Panc1 (cell line): ENCODE measurements at regions not wholly inside any gene's neighbourhood (a gene's known extent, or its start where the extent isn't known, plus 50 kb on each side); places are given as distances from the start of the nearest gene placed in this dataset.

Source experiments
- ATAC-seq: fragments of 200-7000 bp; cut with Tn5 transposase; 2 replicates; pipeline ENCODE4 v1.9.1; 2020; ENCODE audit warnings: mild to moderate bottlenecking, moderate library complexity
- BruUV-seq: library from RNA; stranded (reverse); fragments of 400-500 nt; replicated peaks from 2 replicates; lab custom pipeline; 2021; lab: Mats Ljungman, UMichigan
- CTCF ChIA-PET: fragments of 300-600 bp; sonication (Branson Sonifier 250); formaldehyde crosslinking; loops from one replicate; lab custom pipeline; 2022; ENCODE audit warnings: antibody characterized with exemption; lab: Charles Lee
- POLR2A ChIA-PET: fragments of 300-600 bp; sonication (Branson Sonifier 250); formaldehyde crosslinking; loops from one replicate; lab custom pipeline; 2022; ENCODE audit warnings: antibody characterized with exemption; lab: Charles Lee
- DNase-seq: peaks from one replicate; pipeline ENCODE4 v3.0.0-alpha.2; 2010; ENCODE audit warnings: low read depth, low spot score
- H3K27ac ChIP-seq: 2 replicates; pipeline ENCODE4 v1.5.1; 2011; ENCODE audit warnings: mild to moderate bottlenecking, low read length, inconsistent platforms
- H3K27me3 ChIP-seq: fragments of 200-500 bp; sonication (Bioruptor generic); 2 replicates; pipeline ENCODE4 v1.6.0; 2014; ENCODE audit warnings: low read length, inconsistent platforms; ENCODE audit not compliant: control insufficient read depth, insufficient read depth
- H3K36me3 ChIP-seq: fragments of 200-500 bp; sonication (Bioruptor generic); 2 replicates; pipeline ENCODE4 v1.5.1; 2014; ENCODE audit warnings: inconsistent platforms, mild to moderate bottlenecking, low read length, moderate library complexity; ENCODE audit not compliant: control insufficient read depth, insufficient read depth
- H3K4me1 ChIP-seq: 2 replicates; pipeline ENCODE4 v1.5.1; 2011; ENCODE audit warnings: inconsistent platforms, mild to moderate bottlenecking, low read length, moderate library complexity; ENCODE audit not compliant: control insufficient read depth, insufficient read depth
- H3K4me3 ChIP-seq, 2 experiments: 2 replicates each; pipeline ENCODE4 v1.5.1; 2011 to 2012; ENCODE audit warnings: low read depth in 2 of 2, low read length in 2 of 2, mild to moderate bottlenecking in 2 of 2, inconsistent platforms in 1 of 2, moderate library complexity in 1 of 2
- H3K9me3 ChIP-seq: fragments of 200-500 bp; sonication (Bioruptor generic); 2 replicates; pipeline ENCODE4 v1.5.1; 2014; ENCODE audit warnings: low read depth, mild to moderate bottlenecking, inconsistent platforms, low read length, moderate library complexity; ENCODE audit not compliant: control insufficient read depth, insufficient read depth
- CTCF ChIP-seq: fragments of 450-650 bp; IDR thresholded peaks from 2 replicates; pipeline ENCODE4 v1.5.1; 2017; ENCODE audit warnings: mild to moderate bottlenecking
- POLR2AphosphoS5 ChIP-seq: IDR thresholded peaks from 2 replicates; pipeline ENCODE4 v1.6.1; 2012; ENCODE audit warnings: mild to moderate bottlenecking, low read depth, low read length, moderate library complexity
- REST ChIP-seq, 2 experiments: IDR thresholded peaks; 2 replicates each; pipeline ENCODE4 v1.6.1; 2011 to 2012; ENCODE audit warnings: low read depth in 2 of 2, control low read depth in 1 of 2, low read length in 1 of 2, mild to moderate bottlenecking in 1 of 2, moderate library complexity in 1 of 2; ENCODE audit not compliant: insufficient read depth in 1 of 2
- SIN3A ChIP-seq: IDR thresholded peaks from 2 replicates; pipeline ENCODE4 v1.6.1; 2012; ENCODE audit warnings: low read depth, mild to moderate bottlenecking, low read length, moderate library complexity, borderline replicate concordance; ENCODE audit not compliant: insufficient read depth
- TCF7L2 ChIP-seq: IDR thresholded peaks from 2 replicates; pipeline ENCODE4 v1.6.1; 2011; ENCODE audit warnings: mild to moderate bottlenecking, low read depth, low read length, inconsistent platforms
- in situ Hi-C: cut with HindIII; loops from 2 replicates; pipeline ENCODE4 v1.10.0; 2016; ENCODE audit warnings: low sequenced_read_pairs, low pct_unique_long_range_greater_than_20kb
- intact Hi-C: fragments of 100-400 bp; cut with micrococcal nuclease; formaldehyde crosslinking; loops from one replicate; pipeline ENCODE4 v1.10.0; 2022; ENCODE audit not compliant: unreplicated experiment

GRCh38 chr2:4152051-4152450, 448.7 kb downstream of the DCDC2C start:
- intact Hi-C loops (no loop called here), in situ Hi-C loops (no loop called here)
- Histone ChIP-seq H3K9me3 (peaks cover 8% of the 10 kb centered on the region), H3K4me1 (no peaks in the 10 kb centered on the region), H3K36me3 (no peaks in the 10 kb centered on the region), H3K27me3 (no peaks in the 10 kb centered on the region), H3K27ac (no peak overlapping the region), H3K4me3 (no peak overlapping the region)
- ChIA-PET POLR2A (no interaction called here), CTCF (no interaction called here)
- ATAC-seq (no peak), DNase-seq (no peak)
- BruUV-seq, result no TSS peak
- TF ChIP-seq SIN3A (no peak), REST (IDR thresholded peaks at IDR 0.05; ENCODE audit: insufficient read depth in 1 of 2, low read depth in 2 of 2, low read length in 1 of 2) (no peak), TCF7L2 (no peak), POLR2AphosphoS5 (no peak), CTCF (no peak)

- no peaks in the 10 kb centered on the region for H3K4me1 ChIP-seq
- in situ Hi-C loops, result no loop called here
- no peak for DNase-seq
- CTCF ChIA-PET, result no interaction called here
- no peak overlapping the region for H3K4me3 ChIP-seq
- intact Hi-C loops, result no loop called here
- ATAC-seq, result no peak
- H3K36me3 ChIP-seq, result no peaks in the 10 kb centered on the region
- POLR2A ChIA-PET, result no interaction called here
- H3K27ac ChIP-seq, result no peak overlapping the region
- no TSS peak for BruUV-seq
- no peaks in the 10 kb centered on the region for H3K27me3 ChIP-seq
- H3K9me3 ChIP-seq, result peaks cover 21% of the 10 kb centered on the region; the same call in 1 of the 2 replicates
- TF ChIP-seq POLR2AphosphoS5, result no peak
- no peak for TF ChIP-seq TCF7L2
- TF ChIP-seq SIN3A, result no peak
- no peak for TF ChIP-seq REST (IDR thresholded peaks at IDR 0.05; ENCODE audit: insufficient read depth in 1 of 2, low read depth in 2 of 2, low read length in 1 of 2)
- TF ChIP-seq CTCF, result no peak
Measured at GRCh38 chr2:4168834-4169233, 465.5 kb downstream of the DCDC2C start.
